ENCODE measurements at regions not wholly inside any gene's neighbourhood (a gene's known extent, or its start where the extent isn't known, plus 50 kb on each side); places are given as distances from the start of the nearest gene placed in this dataset.

DNA sequence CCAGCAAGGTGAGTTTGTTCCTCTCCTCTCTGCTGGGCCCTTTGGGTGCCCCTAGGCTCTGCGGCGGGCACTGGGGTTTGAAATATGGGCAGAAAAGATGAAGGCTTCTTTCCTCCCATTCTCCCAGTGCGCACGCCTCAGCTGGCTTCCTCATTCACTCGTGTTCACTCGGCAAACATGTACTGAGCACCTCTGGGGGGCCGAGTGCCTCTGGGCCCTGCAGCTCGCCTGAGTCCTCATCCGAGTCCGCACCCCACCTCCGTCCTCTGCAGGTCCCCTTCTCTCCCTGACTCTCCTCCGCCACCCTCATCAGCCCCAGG is 98.5 kb upstream of the RUNX3 start:
- peak in 1 of 3 donors; percentile 47 for DNase-seq
- no CpG with 5 or more reads among the region's 12 CpGs for WGBS (ENCODE audit: insufficient coverage, low coverage, low lambda C conversion rate, missing lambda C conversion rate)
- ATAC-seq = no peak
- Histone ChIP-seq H3K27me3 (no peaks in the 10 kb centered on the region), H3K4me1 (no peaks in the 10 kb centered on the region), H3K9me3 (no peaks in the 10 kb centered on the region), H3K36me3 (no peaks in the 10 kb centered on the region), H3K4me3 (no peak overlapping the region), H3K27ac (no peak overlapping the region)
- intact Hi-C loops (cut with DNase I) = loop anchor here in 1 of 2 donors (10.0 kb wide), 1 partner anchor 94 kb away; the partner anchor contains the start of gene RUNX3
- TF ChIP-seq, protein P1, sequence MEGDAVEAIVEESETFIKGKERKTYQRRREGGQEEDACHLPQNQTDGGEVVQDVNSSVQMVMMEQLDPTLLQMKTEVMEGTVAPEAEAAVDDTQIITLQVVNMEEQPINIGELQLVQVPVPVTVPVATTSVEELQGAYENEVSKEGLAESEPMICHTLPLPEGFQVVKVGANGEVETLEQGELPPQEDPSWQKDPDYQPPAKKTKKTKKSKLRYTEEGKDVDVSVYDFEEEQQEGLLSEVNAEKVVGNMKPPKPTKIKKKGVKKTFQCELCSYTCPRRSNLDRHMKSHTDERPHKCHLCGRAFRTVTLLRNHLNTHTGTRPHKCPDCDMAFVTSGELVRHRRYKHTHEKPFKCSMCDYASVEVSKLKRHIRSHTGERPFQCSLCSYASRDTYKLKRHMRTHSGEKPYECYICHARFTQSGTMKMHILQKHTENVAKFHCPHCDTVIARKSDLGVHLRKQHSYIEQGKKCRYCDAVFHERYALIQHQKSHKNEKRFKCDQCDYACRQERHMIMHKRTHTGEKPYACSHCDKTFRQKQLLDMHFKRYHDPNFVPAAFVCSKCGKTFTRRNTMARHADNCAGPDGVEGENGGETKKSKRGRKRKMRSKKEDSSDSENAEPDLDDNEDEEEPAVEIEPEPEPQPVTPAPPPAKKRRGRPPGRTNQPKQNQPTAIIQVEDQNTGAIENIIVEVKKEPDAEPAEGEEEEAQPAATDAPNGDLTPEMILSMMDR (IDR thresholded peaks at IDR 0.05) = no peak
- TF ChIP-seq POLR2A (IDR thresholded peaks at IDR 0.05) = no peak

DNA sequence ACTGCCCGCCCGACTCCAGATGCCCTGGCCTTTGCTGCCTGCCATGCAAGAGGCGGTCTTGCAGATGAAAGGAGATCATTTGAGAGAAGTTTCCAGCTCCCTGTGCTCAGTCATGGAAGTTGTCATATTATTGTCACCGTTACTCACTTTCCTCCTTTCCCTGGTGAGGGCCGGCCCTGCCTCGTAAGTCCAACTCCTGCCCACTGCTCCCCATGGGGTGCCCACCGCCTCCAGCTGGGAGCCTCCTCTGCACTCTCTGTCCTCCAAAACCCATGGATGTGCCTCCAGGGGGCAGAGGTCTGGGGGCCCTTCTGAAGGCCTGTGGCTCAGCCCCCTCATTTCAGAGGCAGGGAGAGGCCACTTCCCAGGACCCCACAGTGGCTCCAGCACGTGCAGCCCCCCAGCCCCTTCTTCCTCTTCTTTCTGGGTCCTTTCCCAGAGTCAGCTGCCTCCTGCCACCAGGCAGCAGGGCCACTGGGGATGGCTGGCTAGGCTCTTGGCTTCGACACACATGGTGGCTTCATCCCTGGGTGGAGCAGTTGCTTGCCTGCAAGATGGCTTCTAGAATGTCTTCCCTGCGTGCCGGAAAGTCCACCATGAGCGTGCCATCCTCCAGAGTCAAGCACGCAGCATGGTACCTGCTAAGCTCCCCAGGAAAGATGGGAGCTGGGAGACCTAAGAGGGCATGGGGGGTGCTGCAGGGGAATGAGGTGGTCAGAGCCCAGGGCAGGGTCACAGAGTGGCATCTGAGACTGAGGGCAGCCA is 97.9 kb upstream of the RUNX3 start:
- ATAC-seq = no peak

DNA sequence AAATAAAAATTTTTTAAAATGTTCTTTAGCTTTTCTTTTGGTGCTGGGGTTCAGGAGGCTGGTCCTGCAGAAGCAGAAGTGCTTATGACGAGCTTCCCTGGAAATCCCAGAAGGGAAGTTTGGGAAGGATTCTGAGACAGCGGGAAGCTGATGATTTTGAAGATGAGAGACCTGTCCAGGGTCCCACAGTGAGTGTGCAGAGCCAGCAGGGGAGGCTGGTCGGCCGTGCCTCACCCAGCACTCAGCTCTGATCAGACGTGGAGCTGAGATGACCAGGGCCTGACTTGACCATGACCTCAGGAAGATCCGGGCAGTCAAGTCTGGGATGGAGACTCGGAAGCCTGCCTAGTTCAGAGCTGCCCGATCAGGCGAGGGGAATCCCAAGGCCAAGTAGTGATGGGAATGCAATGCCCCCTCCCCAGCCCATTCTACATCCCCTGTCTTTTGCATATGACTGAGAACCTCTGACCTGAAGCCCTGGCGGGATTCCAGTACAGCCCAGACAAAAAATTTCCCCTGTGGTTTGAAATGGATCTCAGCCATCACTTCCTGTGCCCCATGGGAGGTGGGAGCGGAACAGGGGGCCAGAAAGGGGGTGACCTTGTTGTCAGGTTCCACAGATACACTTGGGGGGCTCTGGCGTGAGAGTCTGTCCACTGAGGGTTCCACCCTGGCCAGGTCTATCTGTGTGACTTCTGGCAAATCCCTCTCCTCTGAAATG is 96.8 kb upstream of the RUNX3 start:
- DNase-seq = peak in 1 of 3 donors; percentile 41
- WGBS (ENCODE audit: insufficient coverage, low coverage, low lambda C conversion rate, missing lambda C conversion rate) = 27% methylated on average over 3 of the region's 12 CpGs
- ATAC-seq = no peak
- Histone ChIP-seq H3K27ac (no peak overlapping the region), H3K9me3 (no peaks in the 10 kb centered on the region), H3K4me1 (no peaks in the 10 kb centered on the region), H3K36me3 (no peaks in the 10 kb centered on the region), H3K4me3 (no peak overlapping the region), H3K27me3 (no peaks in the 10 kb centered on the region)
- TF ChIP-seq, protein P1 (IDR thresholded peaks at IDR 0.05) = no peak
- TF ChIP-seq POLR2A (IDR thresholded peaks at IDR 0.05) = no peak
- intact Hi-C loops (cut with DNase I) = loop anchor here in 1 of 2 donors (10.0 kb wide), 1 partner anchor 92 kb away; the partner anchor contains the start of gene RUNX3

More for the DNA sequence above, 97.9 kb upstream of the RUNX3 start:
- WGBS (ENCODE audit: insufficient coverage, low coverage, low lambda C conversion rate, missing lambda C conversion rate) = 84% methylated on average over 4 of the region's 13 CpGs
- Histone ChIP-seq H3K27ac (no peak overlapping the region), H3K27me3 (no peaks in the 10 kb centered on the region), H3K9me3 (no peaks in the 10 kb centered on the region), H3K4me1 (no peaks in the 10 kb centered on the region), H3K4me3 (no peak overlapping the region), H3K36me3 (no peaks in the 10 kb centered on the region)
- peak in 1 of 3 donors; percentile 39 for DNase-seq
- intact Hi-C loops (cut with DNase I) = loop anchor here in 1 of 2 donors (10.0 kb wide), 1 partner anchor 93 kb away; the partner anchor contains the start of gene RUNX3
- TF ChIP-seq POLR2A (IDR thresholded peaks at IDR 0.05) = no peak
- TF ChIP-seq, protein P1 (IDR thresholded peaks at IDR 0.05) = no peak

DNA sequence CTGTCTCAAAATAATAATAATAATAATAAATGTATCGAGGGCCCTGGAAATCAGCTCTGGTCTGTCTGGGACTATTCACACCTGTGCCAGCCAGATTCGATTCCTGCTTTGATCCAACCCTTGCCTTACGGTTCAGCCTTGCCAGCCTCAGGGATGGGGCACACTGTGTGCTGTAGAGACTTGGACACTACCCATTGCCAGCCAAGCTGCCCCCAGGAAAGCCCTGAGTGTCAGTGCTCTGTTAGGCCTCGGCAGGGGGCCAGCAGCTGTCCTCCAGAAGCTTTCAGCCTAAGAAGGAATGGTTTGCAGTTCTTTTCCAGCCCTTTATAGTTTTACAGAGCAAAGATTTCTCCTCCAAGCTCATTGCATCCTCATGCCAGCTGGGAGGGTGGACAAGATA is 96.2 kb upstream of the RUNX3 start:
- no peak for DNase-seq

More for the DNA sequence above, 96.2 kb upstream of the RUNX3 start:
- H3K9me3 ChIP-seq = no peaks in the 10 kb centered on the region
- TF ChIP-seq, protein P1 (IDR thresholded peaks at IDR 0.05) = no peak
- TF ChIP-seq POLR2A (IDR thresholded peaks at IDR 0.05) = no peak
- ATAC-seq = no peak
- intact Hi-C loops (cut with DNase I) = loop anchor here in 1 of 2 donors (10.0 kb wide), 1 partner anchor 92 kb away; the partner anchor contains the start of gene RUNX3
- no peak overlapping the region for H3K27ac ChIP-seq
- WGBS (ENCODE audit: insufficient coverage, low coverage, low lambda C conversion rate, missing lambda C conversion rate) = 33% methylated on average over 2 of the region's 4 CpGs
- H3K4me3 ChIP-seq = no peak overlapping the region
- no peaks in the 10 kb centered on the region for H3K36me3 ChIP-seq
- H3K27me3 ChIP-seq = no peaks in the 10 kb centered on the region
- no peaks in the 10 kb centered on the region for H3K4me1 ChIP-seq
